ENCODE measurements at regions not wholly inside any gene's neighbourhood (a gene's known extent, or its start where the extent isn't known, plus 50 kb on each side); places are given as distances from the start of the nearest gene placed in this dataset.
"Not testable (repeated sequence)": the region's sequence is repeated elsewhere in the genome, so short reads cannot be mapped to it uniquely, and the experiment has no call there.

DNA sequence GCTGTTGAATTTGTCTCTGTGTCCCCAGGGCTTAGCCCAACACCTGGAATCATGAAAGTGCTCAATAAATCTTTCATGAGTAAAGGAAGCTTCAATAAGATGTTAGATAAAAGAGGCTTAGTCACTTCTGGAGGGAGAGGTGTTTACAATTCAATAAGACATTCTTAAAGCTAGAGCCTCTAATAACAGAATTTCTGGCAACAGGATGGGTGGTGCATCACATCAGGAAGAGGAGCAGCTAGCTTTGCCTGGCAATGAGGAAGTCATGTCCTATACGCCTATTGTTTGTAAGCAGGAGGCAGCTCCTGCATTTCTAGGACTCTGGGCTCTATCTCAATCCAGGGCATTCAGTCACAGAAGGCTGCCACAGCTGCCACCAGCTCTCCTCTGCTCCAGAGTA is 638.5 kb downstream of the EPM2A start:
- CTCF ChIA-PET = interaction anchor here (0.6 kb wide), 1 partner anchor 537 kb away, joined by 4 read pairs; no protein-coding TSS in a partner anchor
- no peak for DNase-seq
- Mint-ChIP-seq H3K27me3 (ENCODE audit: unreplicated experiment) (peaks cover 10% of the 10 kb centered on the region), H3K4me3 (ENCODE audit: low read depth, unreplicated experiment) (no peak overlapping the region), H3K36me3 (ENCODE audit: insufficient read depth, unreplicated experiment) (no peaks in the 10 kb centered on the region), H3K27ac (ENCODE audit: unreplicated experiment) (no peak overlapping the region), H3K4me1 (ENCODE audit: low read depth, unreplicated experiment) (no peaks in the 10 kb centered on the region), H3K9me3 (ENCODE audit: low read depth, unreplicated experiment) (no peaks in the 10 kb centered on the region)
- intact Hi-C loops (cut with micrococcal nuclease; ENCODE audit: unreplicated experiment) = no loop called here
- BruUV-seq (replicated peaks) = no TSS peak
- TF ChIP-seq, protein P1, sequence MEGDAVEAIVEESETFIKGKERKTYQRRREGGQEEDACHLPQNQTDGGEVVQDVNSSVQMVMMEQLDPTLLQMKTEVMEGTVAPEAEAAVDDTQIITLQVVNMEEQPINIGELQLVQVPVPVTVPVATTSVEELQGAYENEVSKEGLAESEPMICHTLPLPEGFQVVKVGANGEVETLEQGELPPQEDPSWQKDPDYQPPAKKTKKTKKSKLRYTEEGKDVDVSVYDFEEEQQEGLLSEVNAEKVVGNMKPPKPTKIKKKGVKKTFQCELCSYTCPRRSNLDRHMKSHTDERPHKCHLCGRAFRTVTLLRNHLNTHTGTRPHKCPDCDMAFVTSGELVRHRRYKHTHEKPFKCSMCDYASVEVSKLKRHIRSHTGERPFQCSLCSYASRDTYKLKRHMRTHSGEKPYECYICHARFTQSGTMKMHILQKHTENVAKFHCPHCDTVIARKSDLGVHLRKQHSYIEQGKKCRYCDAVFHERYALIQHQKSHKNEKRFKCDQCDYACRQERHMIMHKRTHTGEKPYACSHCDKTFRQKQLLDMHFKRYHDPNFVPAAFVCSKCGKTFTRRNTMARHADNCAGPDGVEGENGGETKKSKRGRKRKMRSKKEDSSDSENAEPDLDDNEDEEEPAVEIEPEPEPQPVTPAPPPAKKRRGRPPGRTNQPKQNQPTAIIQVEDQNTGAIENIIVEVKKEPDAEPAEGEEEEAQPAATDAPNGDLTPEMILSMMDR (IDR thresholded peaks at IDR 0.05; ENCODE audit: unreplicated experiment) = no peak

DNA sequence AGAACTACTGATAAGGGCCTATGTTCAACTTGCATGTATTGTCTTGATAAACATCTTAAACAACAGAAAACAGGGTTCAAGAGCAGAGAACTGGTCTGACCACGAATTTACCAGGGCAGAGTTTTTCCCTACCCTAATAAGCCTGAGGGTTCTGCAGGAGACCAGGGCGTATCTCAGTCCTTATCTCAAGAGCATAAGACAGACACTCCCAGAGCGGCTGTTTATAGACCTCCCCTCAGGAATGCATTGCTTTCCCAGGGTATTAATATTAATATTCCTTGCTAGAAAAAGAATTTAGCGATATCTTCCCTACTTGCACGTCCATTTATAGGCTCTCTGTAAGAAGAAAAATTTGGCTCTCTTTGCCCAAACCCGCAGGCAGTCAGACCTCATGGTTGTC is 637.2 kb downstream of the EPM2A start:
- CTCF ChIA-PET; intact Hi-C loops (cut with micrococcal nuclease; ENCODE audit: unreplicated experiment); H3K9me3 Mint-ChIP-seq (ENCODE audit: low read depth, unreplicated experiment); H3K36me3 Mint-ChIP-seq (ENCODE audit: insufficient read depth, unreplicated experiment); H3K4me1 Mint-ChIP-seq (ENCODE audit: low read depth, unreplicated experiment); DNase-seq; H3K4me3 Mint-ChIP-seq (ENCODE audit: low read depth, unreplicated experiment); H3K27ac Mint-ChIP-seq (ENCODE audit: unreplicated experiment); BruUV-seq (replicated peaks); H3K27me3 Mint-ChIP-seq (ENCODE audit: unreplicated experiment): not testable (repeated sequence)

DNA sequence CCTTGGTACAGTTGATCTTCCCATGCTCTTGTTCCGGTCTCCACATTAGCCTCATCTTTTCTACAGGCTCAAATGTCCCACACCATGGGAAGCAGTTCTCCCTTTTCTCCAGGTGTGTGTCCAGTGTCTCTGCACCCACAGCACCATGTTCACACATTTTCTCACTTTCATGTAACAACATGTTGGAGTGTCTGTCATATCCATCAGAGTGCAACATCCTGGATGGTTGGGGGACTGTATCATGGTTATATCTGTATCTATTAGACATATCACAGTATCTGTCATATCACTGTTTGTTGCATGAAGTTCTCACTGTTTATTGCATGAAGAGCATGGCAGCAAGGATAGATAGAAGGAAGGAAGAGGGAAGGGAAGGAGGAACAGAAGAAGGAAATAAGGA is 635.6 kb downstream of the EPM2A start:
- TF ChIP-seq, protein P1 (IDR thresholded peaks at IDR 0.05; ENCODE audit: unreplicated experiment) = no peak
- H3K9me3 Mint-ChIP-seq (ENCODE audit: low read depth, unreplicated experiment) = no peaks in the 10 kb centered on the region
- no TSS peak for BruUV-seq (replicated peaks)
- H3K27ac Mint-ChIP-seq (ENCODE audit: unreplicated experiment) = no peak overlapping the region
- DNase-seq = no peak
- CTCF ChIA-PET = no interaction called here
- no peak overlapping the region for H3K4me3 Mint-ChIP-seq (ENCODE audit: low read depth, unreplicated experiment)
- H3K27me3 Mint-ChIP-seq (ENCODE audit: unreplicated experiment) = peaks cover 10% of the 10 kb centered on the region
- H3K36me3 Mint-ChIP-seq (ENCODE audit: insufficient read depth, unreplicated experiment) = no peaks in the 10 kb centered on the region
- intact Hi-C loops (cut with micrococcal nuclease; ENCODE audit: unreplicated experiment) = no loop called here
- no peaks in the 10 kb centered on the region for H3K4me1 Mint-ChIP-seq (ENCODE audit: low read depth, unreplicated experiment)

DNA sequence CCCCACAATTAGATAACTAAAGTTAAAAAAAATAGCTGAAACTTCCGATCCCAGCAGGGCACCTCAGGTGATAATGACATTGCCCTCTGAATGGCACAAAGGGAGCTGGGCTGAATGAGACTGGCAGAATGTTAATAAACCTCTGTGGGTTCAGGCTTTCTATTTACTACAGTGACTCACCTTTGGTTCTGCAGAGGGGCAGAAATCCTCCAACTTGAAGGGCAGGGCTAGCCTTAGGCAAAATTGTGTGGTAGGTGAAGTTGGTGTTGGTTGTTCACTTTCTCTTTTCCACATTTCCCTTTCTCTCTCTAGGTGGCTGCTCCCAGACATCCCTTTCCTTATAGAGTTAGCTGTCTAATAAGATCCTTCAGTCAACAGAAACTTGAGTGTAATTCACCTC is 625.2 kb downstream of the EPM2A start:
- DNase-seq = no peak
- no peaks in the 10 kb centered on the region for H3K4me1 Mint-ChIP-seq (ENCODE audit: low read depth, unreplicated experiment)
- no peak overlapping the region for H3K27ac Mint-ChIP-seq (ENCODE audit: unreplicated experiment)
- CTCF ChIA-PET = no interaction called here
- BruUV-seq (replicated peaks) = no TSS peak
- peaks cover 2% of the 10 kb centered on the region for H3K9me3 Mint-ChIP-seq (ENCODE audit: low read depth, unreplicated experiment)
- intact Hi-C loops (cut with micrococcal nuclease; ENCODE audit: unreplicated experiment) = no loop called here
- TF ChIP-seq, protein P1 (IDR thresholded peaks at IDR 0.05; ENCODE audit: unreplicated experiment) = no peak
- no peaks in the 10 kb centered on the region for H3K36me3 Mint-ChIP-seq (ENCODE audit: insufficient read depth, unreplicated experiment)
- H3K4me3 Mint-ChIP-seq (ENCODE audit: low read depth, unreplicated experiment) = no peak overlapping the region
- no peaks in the 10 kb centered on the region for H3K27me3 Mint-ChIP-seq (ENCODE audit: unreplicated experiment)

DNA sequence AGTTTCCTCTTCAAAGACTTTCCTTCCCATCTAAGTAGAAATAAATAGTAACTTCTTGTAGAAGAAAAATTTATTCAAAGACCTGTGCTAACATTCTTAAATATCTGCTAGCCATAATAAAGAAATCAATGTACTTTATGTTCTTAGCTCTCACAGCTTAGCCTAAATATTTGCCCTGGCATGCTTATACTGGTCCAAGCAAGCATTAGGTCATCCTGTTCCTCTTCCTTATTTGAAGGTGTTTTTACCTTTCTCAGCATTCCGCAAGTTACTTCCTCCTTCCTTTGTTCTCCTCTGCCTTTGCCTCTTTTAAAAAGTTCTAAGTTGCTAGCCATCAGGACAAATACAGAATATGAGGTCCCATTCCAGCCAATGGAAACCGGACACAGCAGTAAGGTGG is 623.9 kb downstream of the EPM2A start:
- CTCF ChIA-PET; H3K27me3 Mint-ChIP-seq (ENCODE audit: unreplicated experiment); H3K36me3 Mint-ChIP-seq (ENCODE audit: insufficient read depth, unreplicated experiment); BruUV-seq (replicated peaks); H3K4me1 Mint-ChIP-seq (ENCODE audit: low read depth, unreplicated experiment); H3K27ac Mint-ChIP-seq (ENCODE audit: unreplicated experiment); DNase-seq; H3K9me3 Mint-ChIP-seq (ENCODE audit: low read depth, unreplicated experiment); intact Hi-C loops (cut with micrococcal nuclease; ENCODE audit: unreplicated experiment); H3K4me3 Mint-ChIP-seq (ENCODE audit: low read depth, unreplicated experiment): not testable (repeated sequence)
